HEK293 (cell line): ENCODE measurements at regions not wholly inside any gene's neighbourhood (a gene's known extent, or its start where the extent isn't known, plus 50 kb on each side); places are given as distances from the start of the nearest gene placed in this dataset.

Experiments
- CTCF ChIA-PET: fragments of 350-600 bp; formaldehyde crosslinking; extraction: SDS; loops from one replicate; lab custom pipeline; 2021; ENCODE audit warnings: antibody characterized with exemption; lab: Yijun Ruan, JAX
- POLR2A ChIA-PET: fragments of 300-600 bp; formaldehyde crosslinking; extraction: SDS; loops from one replicate; lab custom pipeline; 2020; ENCODE audit warnings: antibody characterized with exemption, inconsistent platforms; lab: Yijun Ruan, JAX
- H3K27ac ChIP-seq: fragments of 200-500 bp; sonication (Bioruptor generic); 2 replicates; pipeline ENCODE4 v1.5.1; 2014; ENCODE audit warnings: low read depth, low read length, control low read depth, inconsistent platforms; ENCODE audit errors: extremely low read depth
- H3K36me3 ChIP-seq, 2 experiments: fragments of 200-500 bp in 1 of 2; sonication (Bioruptor generic) in 1 of 2; 1 replicate in 1 of 2; 2 replicates in 1 of 2; pipeline ENCODE4 v1.5.1; 2014 to 2017; ENCODE audit warnings: inconsistent platforms in 2 of 2, low read length in 2 of 2; ENCODE audit not compliant: control insufficient read depth in 2 of 2, insufficient read depth in 1 of 2
- H3K4me1 ChIP-seq: fragments of 200-500 bp; sonication (Bioruptor generic); 2 replicates; pipeline ENCODE4 v1.5.1; 2014; ENCODE audit warnings: mild to moderate bottlenecking, low read length, inconsistent platforms; ENCODE audit not compliant: control insufficient read depth, insufficient read depth
- H3K4me3 ChIP-seq: 2 replicates; pipeline ENCODE4 v1.5.1; 2011; ENCODE audit warnings: low read depth, mild to moderate bottlenecking, control low read depth, low read length, moderate library complexity
- H3K9me3 ChIP-seq: fragments of 200-500 bp; sonication (Bioruptor generic); 2 replicates; pipeline ENCODE4 v1.5.1; 2014; ENCODE audit warnings: low read depth, low read length, inconsistent platforms; ENCODE audit not compliant: control insufficient read depth, insufficient read depth
- PRDM10 ChIP-seq: fragments of 450-650 bp; formaldehyde crosslinking; IDR thresholded peaks from 2 replicates; pipeline ENCODE4 v1.5.1; 2016; ENCODE audit warnings: missing biosample characterization, missing genetic modification characterization
- TRIM28 ChIP-seq: IDR thresholded peaks from 2 replicates; pipeline ENCODE4 v1.6.1; 2011; ENCODE audit warnings: low read length, control low read depth, borderline replicate concordance
- ZFP69B ChIP-seq: fragments of 450-650 bp; formaldehyde crosslinking; IDR thresholded peaks from 2 replicates; pipeline ENCODE4 v1.5.1; 2016; ENCODE audit warnings: missing biosample characterization, missing genetic modification characterization
- ZNF112 ChIP-seq: fragments of 450-650 bp; formaldehyde crosslinking; IDR thresholded peaks from 2 replicates; pipeline ENCODE4 v1.5.0; 2017; ENCODE audit warnings: missing biosample characterization, missing genetic modification characterization
- ZNF114 ChIP-seq: fragments of 450-650 bp; formaldehyde crosslinking; IDR thresholded peaks from 2 replicates; pipeline ENCODE4 v1.5.0; 2017; ENCODE audit warnings: missing biosample characterization, missing genetic modification characterization
- ZNF132 ChIP-seq: fragments of 450-650 bp; formaldehyde crosslinking; IDR thresholded peaks from 2 replicates; pipeline ENCODE4 v1.5.1; 2017; ENCODE audit warnings: missing biosample characterization, missing genetic modification characterization, borderline replicate concordance
- ZNF146 ChIP-seq: fragments of 450-650 bp; formaldehyde crosslinking; IDR thresholded peaks from 2 replicates; pipeline ENCODE4 v1.5.1; 2016; ENCODE audit warnings: missing biosample characterization, missing genetic modification characterization
- ZNF175 ChIP-seq: fragments of 450-650 bp; formaldehyde crosslinking; IDR thresholded peaks from 2 replicates; pipeline ENCODE4 v1.5.1; 2016; ENCODE audit warnings: missing biosample characterization, missing genetic modification characterization
- ZNF184 ChIP-seq: fragments of 450-650 bp; IDR thresholded peaks from 2 replicates; pipeline ENCODE4 v1.5.1; 2018; ENCODE audit warnings: missing biosample characterization, mild to moderate bottlenecking, missing genetic modification characterization
- ZNF23 ChIP-seq: fragments of 450-650 bp; formaldehyde crosslinking; IDR thresholded peaks from 2 replicates; pipeline ENCODE4 v1.5.1; 2016; ENCODE audit warnings: missing biosample characterization, missing genetic modification characterization, borderline replicate concordance
- ZNF366 ChIP-seq: fragments of 450-650 bp; formaldehyde crosslinking; conservative IDR thresholded peaks from 2 replicates; pipeline ENCODE4 v1.5.1; 2016; ENCODE audit warnings: missing biosample characterization, missing genetic modification characterization
- ZNF654 ChIP-seq: fragments of 450-650 bp; formaldehyde crosslinking; IDR thresholded peaks from 2 replicates; pipeline ENCODE4 v1.5.1; 2016; ENCODE audit warnings: low read depth, missing biosample characterization, missing genetic modification characterization
- ZNF777 ChIP-seq: fragments of 450-650 bp; formaldehyde crosslinking; IDR thresholded peaks from 2 replicates; pipeline ENCODE4 v1.5.1; 2017; ENCODE audit warnings: missing biosample characterization, missing genetic modification characterization, borderline replicate concordance
- ZSCAN4 ChIP-seq: fragments of 450-650 bp; formaldehyde crosslinking; IDR thresholded peaks from 2 replicates; pipeline ENCODE4 v1.5.1; 2017; ENCODE audit warnings: missing biosample characterization, missing genetic modification characterization
- TF ChIP-seq, protein P1 (sequence below): fragments of 450-650 bp; formaldehyde crosslinking; IDR thresholded peaks from 2 replicates; pipeline ENCODE4 v1.5.1; 2016; ENCODE audit warnings: missing biosample characterization, missing genetic modification characterization, borderline replicate concordance

DNA sequence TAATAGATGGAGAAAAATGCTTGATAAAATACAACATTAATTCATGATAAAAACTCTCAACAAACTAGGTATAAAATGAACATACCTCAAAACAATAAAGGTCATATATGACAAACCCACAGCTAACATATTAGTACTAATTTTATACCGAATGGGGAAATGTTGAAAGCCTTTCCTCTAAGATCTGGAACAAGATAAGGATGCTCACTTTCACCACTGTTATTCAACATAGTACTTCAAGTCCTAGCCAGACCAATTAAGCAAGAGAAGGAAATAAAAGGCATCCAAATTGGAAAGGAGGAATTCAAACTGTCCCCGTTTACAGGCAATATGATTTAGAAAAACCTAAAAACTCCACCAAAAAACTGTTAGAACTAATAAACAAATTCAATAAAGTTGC lies 61.5 kb upstream of the CTIF start:
- no peaks in the 10 kb centered on the region for H3K9me3 ChIP-seq
- CTCF ChIA-PET = interaction anchor here (0.6 to 5.6 kb wide), 3 partner anchors 124 to 228 kb away, joined by 3 to 71 read pairs (median 3); no protein-coding TSS in a partner anchor
- H3K27ac ChIP-seq = no peak overlapping the region
- no peaks in the 10 kb centered on the region for H3K36me3 ChIP-seq
- H3K4me1 ChIP-seq = no peaks in the 10 kb centered on the region
- POLR2A ChIA-PET = no interaction called here
- H3K4me3 ChIP-seq = no peak overlapping the region
- TF ChIP-seq ZNF184 (tag by site-specific recombination) (no peak), ZNF777 (tag by site-specific recombination) (no peak), ZNF23 (no peak), ZNF654 (tag by site-specific recombination) (no peak), ZNF112 (tag by site-specific recombination) (no peak)

DNA sequence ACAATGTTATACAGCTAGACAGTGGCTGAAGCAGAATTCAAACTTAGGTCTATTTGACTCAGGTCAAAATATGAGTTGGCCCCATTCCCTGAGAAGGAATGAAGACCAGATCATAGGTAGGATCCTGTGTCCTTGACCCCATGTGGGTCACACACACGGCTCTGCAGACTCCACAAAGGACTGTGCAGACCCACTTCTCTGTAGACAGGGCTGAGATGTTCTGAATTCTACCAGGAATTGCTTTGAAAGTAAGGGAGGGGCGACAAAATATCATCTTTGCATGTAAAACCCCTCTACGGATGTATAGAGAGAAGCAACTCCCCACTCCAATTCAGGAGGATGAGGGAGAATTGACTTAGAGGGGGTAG lies 62.3 kb upstream of the CTIF start:
- POLR2A ChIA-PET = no interaction called here
- Histone ChIP-seq H3K9me3 (no peaks in the 10 kb centered on the region), H3K36me3 (no peaks in the 10 kb centered on the region)
- TF ChIP-seq ZNF366 (tag by site-specific recombination) = no peak
- TF ChIP-seq ZNF114 (tag by site-specific recombination) = no peak
- TF ChIP-seq ZSCAN4 = no peak
- TF ChIP-seq TRIM28 = no peak
- no peak for TF ChIP-seq ZNF132 (tag by site-specific recombination)
- no peak for TF ChIP-seq ZNF175
- TF ChIP-seq, protein P1, sequence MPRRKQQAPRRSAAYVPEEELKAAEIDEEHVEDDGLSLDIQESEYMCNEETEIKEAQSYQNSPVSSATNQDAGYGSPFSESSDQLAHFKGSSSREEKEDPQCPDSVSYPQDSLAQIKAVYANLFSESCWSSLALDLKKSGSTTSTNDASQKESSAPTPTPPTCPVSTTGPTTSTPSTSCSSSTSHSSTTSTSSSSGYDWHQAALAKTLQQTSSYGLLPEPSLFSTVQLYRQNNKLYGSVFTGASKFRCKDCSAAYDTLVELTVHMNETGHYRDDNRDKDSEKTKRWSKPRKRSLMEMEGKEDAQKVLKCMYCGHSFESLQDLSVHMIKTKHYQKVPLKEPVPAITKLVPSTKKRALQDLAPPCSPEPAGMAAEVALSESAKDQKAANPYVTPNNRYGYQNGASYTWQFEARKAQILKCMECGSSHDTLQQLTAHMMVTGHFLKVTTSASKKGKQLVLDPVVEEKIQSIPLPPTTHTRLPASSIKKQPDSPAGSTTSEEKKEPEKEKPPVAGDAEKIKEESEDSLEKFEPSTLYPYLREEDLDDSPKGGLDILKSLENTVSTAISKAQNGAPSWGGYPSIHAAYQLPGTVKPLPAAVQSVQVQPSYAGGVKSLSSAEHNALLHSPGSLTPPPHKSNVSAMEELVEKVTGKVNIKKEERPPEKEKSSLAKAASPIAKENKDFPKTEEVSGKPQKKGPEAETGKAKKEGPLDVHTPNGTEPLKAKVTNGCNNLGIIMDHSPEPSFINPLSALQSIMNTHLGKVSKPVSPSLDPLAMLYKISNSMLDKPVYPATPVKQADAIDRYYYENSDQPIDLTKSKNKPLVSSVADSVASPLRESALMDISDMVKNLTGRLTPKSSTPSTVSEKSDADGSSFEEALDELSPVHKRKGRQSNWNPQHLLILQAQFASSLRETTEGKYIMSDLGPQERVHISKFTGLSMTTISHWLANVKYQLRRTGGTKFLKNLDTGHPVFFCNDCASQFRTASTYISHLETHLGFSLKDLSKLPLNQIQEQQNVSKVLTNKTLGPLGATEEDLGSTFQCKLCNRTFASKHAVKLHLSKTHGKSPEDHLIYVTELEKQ (tag by site-specific recombination) = no peak
- TF ChIP-seq ZNF146 = no peak
- no peak for TF ChIP-seq PRDM10 (tag by site-specific recombination)
- no peak for TF ChIP-seq ZFP69B (tag by site-specific recombination)
- TF ChIP-seq, all 188 proteins: peak for 0
- Histone ChIP-seq H3K27ac (no peak overlapping the region), H3K4me1 (no peaks in the 10 kb centered on the region), H3K4me3 (no peak overlapping the region)
- CTCF ChIA-PET = interaction anchor here (0.6 to 5.6 kb wide), 47 partner anchors 10 to 985 kb away, joined by 3 to 71 read pairs (median 4); partner anchors contain the start of gene CTIF
